ENCODE measurements at regions not wholly inside any gene's neighbourhood (a gene's known extent, or its start where the extent isn't known, plus 50 kb on each side); places are given as distances from the start of the nearest gene placed in this dataset.

GRCh38 chr2:66105066-66105753, 329.7 kb upstream of the MEIS1 start:
- TF ChIP-seq CEBPB (IDR thresholded peaks at IDR 0.05): no peak
- TF ChIP-seq RAD21 (IDR thresholded peaks at IDR 0.05; ENCODE audit: low read depth): no peak
